CD14-positive monocyte (primary cell): ENCODE measurements at regions not wholly inside any gene's neighbourhood (a gene's known extent, or its start where the extent isn't known, plus 50 kb on each side); places are given as distances from the start of the nearest gene placed in this dataset.

Experiments used
- DNase-seq, 3 donors: peaks; one replicate each; pipeline ENCODE4 v3.0.0-alpha.2; 2011 to 2022
- H2AFZ ChIP-seq: 2 replicates; pipeline ENCODE4 v1.6.0; 2012; ENCODE audit warnings: mild to moderate bottlenecking, low read depth, low read length, inconsistent platforms; ENCODE audit not compliant: insufficient read depth, poor library complexity, severe bottlenecking
- H3K27ac ChIP-seq, 2 donors: 1 replicate in 1 of 2; 2 replicates in 1 of 2; pipeline ENCODE4 v1.5.1; 2012 to 2013; ENCODE audit warnings: low read length in 2 of 2, control low read depth in 1 of 2, inconsistent platforms in 1 of 2, low read depth in 1 of 2, mild to moderate bottlenecking in 1 of 2
- H3K27me3 ChIP-seq, 2 donors: one replicate each; pipeline versions ENCODE4 v1.6.0 to v1.6.1; 2011 to 2013; ENCODE audit warnings: low read length in 2 of 2; ENCODE audit not compliant: control insufficient read depth in 2 of 2, insufficient read depth in 2 of 2
- H3K36me3 ChIP-seq, 2 donors: replicated peaks in 1 of 2; 1 replicate in 1 of 2; 2 replicates in 1 of 2; pipeline versions ENCODE4 v1.5.1 to v1.6.1; 2012 to 2013; ENCODE audit warnings: low read length in 2 of 2, control low read depth in 1 of 2, inconsistent platforms in 1 of 2, mild to moderate bottlenecking in 1 of 2; ENCODE audit not compliant: insufficient read depth in 2 of 2, control insufficient read depth in 1 of 2
- H3K4me1 ChIP-seq, 2 donors: 1 replicate in 1 of 2; 2 replicates in 1 of 2; pipeline versions ENCODE4 v1.5.1 to v1.6.1; 2012 to 2013; ENCODE audit warnings: low read length in 2 of 2, control low read depth in 1 of 2, inconsistent platforms in 1 of 2, mild to moderate bottlenecking in 1 of 2, moderate library complexity in 1 of 2; ENCODE audit not compliant: insufficient read depth in 2 of 2, control insufficient read depth in 1 of 2
- H3K4me2 ChIP-seq: replicated peaks from 2 replicates; pipeline ENCODE3; 2012; ENCODE audit warnings: low read length, moderate library complexity, mild to moderate bottlenecking; ENCODE audit not compliant: poor library complexity, severe bottlenecking; ENCODE audit errors: extremely low read depth
- H3K4me3 ChIP-seq, 3 experiments: fragments of 200-600 bp in 1 of 3; sonication (generic) in 1 of 3; replicated peaks in 1 of 3; 1 replicate in 2 of 3; 2 replicates in 1 of 3; pipeline ENCODE4 v1.5.1; 2011 to 2013; ENCODE audit warnings: low read length in 3 of 3, mild to moderate bottlenecking in 3 of 3, control low read depth in 2 of 3, low read depth in 2 of 3, inconsistent platforms in 1 of 3, moderate library complexity in 1 of 3
- H3K79me2 ChIP-seq: 2 replicates; pipeline ENCODE4 v1.6.0; 2012; ENCODE audit warnings: mild to moderate bottlenecking, control low read depth, inconsistent platforms, low read length, moderate library complexity; ENCODE audit not compliant: insufficient read depth
- H3K9ac ChIP-seq: 2 replicates; pipeline ENCODE4 v1.6.0; 2017; ENCODE audit warnings: low read length, mild to moderate bottlenecking; ENCODE audit not compliant: insufficient read depth, poor library complexity, severe bottlenecking
- H3K9me3 ChIP-seq, 2 donors: replicated peaks in 1 of 2; 1 replicate in 1 of 2; 2 replicates in 1 of 2; pipeline versions ENCODE4 v1.5.1 to v1.6.1; 2012 to 2013; ENCODE audit warnings: low read length in 2 of 2, control low read depth in 1 of 2; ENCODE audit not compliant: control insufficient read depth in 1 of 2, insufficient read depth in 1 of 2
- H4K20me1 ChIP-seq: 2 replicates; pipeline ENCODE4 v1.6.0; 2012; ENCODE audit warnings: mild to moderate bottlenecking, low read length, control low read depth, moderate library complexity; ENCODE audit not compliant: insufficient read depth
- H3K27ac Mint-ChIP-seq, 7 donors: one replicate each; pipeline ENCODE4 v1.8.0; 2020; ENCODE audit warnings: mild to moderate bottlenecking in 7 of 7, mixed read lengths in 7 of 7, moderate library complexity in 6 of 7, inconsistent platforms in 2 of 7
- H3K27me3 Mint-ChIP-seq, 3 donors: one replicate each; pipeline ENCODE4 v1.8.0; 2021 to 2022; ENCODE audit warnings: low read depth in 3 of 3, mild to moderate bottlenecking in 3 of 3, mixed read lengths in 3 of 3, moderate library complexity in 3 of 3, inconsistent platforms in 1 of 3
- H3K36me3 Mint-ChIP-seq, 2 donors: one replicate each; pipeline ENCODE4 v1.8.0; 2020; ENCODE audit warnings: mixed read lengths in 2 of 2, inconsistent platforms in 1 of 2, mild to moderate bottlenecking in 1 of 2
- H3K4me1 Mint-ChIP-seq: one replicate; pipeline ENCODE4 v1.8.0; 2020; ENCODE audit warnings: mild to moderate bottlenecking, mixed read lengths
- H3K4me3 Mint-ChIP-seq, 2 donors: one replicate each; pipeline ENCODE4 v1.8.0; 2020; ENCODE audit warnings: mild to moderate bottlenecking in 2 of 2, mixed read lengths in 2 of 2, moderate library complexity in 1 of 2
- H3K9me3 Mint-ChIP-seq, 7 donors: one replicate each; pipeline ENCODE4 v1.8.0; 2020 to 2022; ENCODE audit warnings: mixed read lengths in 7 of 7, mild to moderate bottlenecking in 6 of 7, moderate library complexity in 6 of 7, inconsistent platforms in 2 of 7
- CTCF ChIP-seq: fragments of 200-600 bp; IDR thresholded peaks from one replicate; pipeline ENCODE4 v1.8.0; 2022; ENCODE audit warnings: antibody characterized with exemption, mild to moderate bottlenecking
- WGBS: methylation state at CpG from one replicate; pipeline ENCODE4 v1.1.5; 2013; ENCODE audit warnings: missing lambda C conversion rate; ENCODE audit not compliant: insufficient coverage; 5-methylcytosine and 5-hydroxymethylcytosine counted together
- intact Hi-C, 2 donors: fragments of 100-400 bp; cut with micrococcal nuclease; formaldehyde crosslinking; loops; one replicate each; pipeline versions ENCODE4 v1.15.0 to v1.15.1; 2023

GRCh38 chr9:19995619-19996018 is 206.8 kb upstream of the SLC24A2 start:
- Histone ChIP-seq H3K4me1 (no peaks in the 10 kb centered on the region), H4K20me1 (no peaks in the 10 kb centered on the region), H3K9me3 (peaks cover 0 to 3% of the 10 kb centered on the region in 2 donors), H3K79me2 (no peaks in the 10 kb centered on the region), H3K27ac (no peak overlapping the region), H3K9ac (no peak overlapping the region), H2AFZ (no peak overlapping the region), H3K27me3 (no peaks in the 10 kb centered on the region), H3K36me3 (no peaks in the 10 kb centered on the region), H3K4me3 (no peak overlapping the region), H3K4me2 (no peak overlapping the region)
- H3K27me3 Mint-ChIP-seq: no peaks in the 10 kb centered on the region
- no peaks in the 10 kb centered on the region for H3K4me1 Mint-ChIP-seq
- intact Hi-C loops: no loop called here
- H3K36me3 Mint-ChIP-seq: no peaks in the 10 kb centered on the region
- peaks cover 0 to 10% (median 4%) of the 10 kb centered on the region in 7 donors for H3K9me3 Mint-ChIP-seq
- H3K27ac Mint-ChIP-seq: no peak overlapping the region
- no peak for DNase-seq
- H3K4me3 Mint-ChIP-seq: no peak overlapping the region
- no peak for TF ChIP-seq CTCF

DNA sequence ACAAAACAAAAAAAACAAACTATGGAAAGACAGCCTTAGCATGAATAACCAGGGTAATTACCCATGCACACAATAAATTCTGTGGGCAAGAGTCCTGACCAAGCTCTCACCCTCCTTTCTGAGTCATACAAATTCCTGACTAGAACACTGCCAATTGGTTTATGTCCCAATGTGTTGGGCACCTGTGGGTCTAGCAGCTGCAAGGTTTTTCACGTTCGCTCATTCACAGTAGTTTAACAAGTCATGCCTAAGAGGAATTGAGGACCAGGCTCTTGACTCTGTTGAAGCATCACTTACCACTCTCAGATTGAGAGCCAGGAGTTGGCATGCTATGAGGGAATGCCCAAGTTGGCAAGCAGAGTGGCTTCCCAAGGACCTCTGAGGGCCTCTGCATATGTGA is 205.5 kb upstream of the SLC24A2 start:
- Mint-ChIP-seq H3K36me3 (no peaks in the 10 kb centered on the region), H3K27ac (no peak overlapping the region)
- intact Hi-C loops: no loop called here

More for the DNA sequence above, 205.5 kb upstream of the SLC24A2 start:
- Histone ChIP-seq H4K20me1 (no peaks in the 10 kb centered on the region), H3K9ac (no peak overlapping the region), H2AFZ (no peak overlapping the region), H3K4me1 (no peaks in the 10 kb centered on the region), H3K36me3 (no peaks in the 10 kb centered on the region), H3K4me3 (no peak overlapping the region), H3K4me2 (no peak overlapping the region), H3K79me2 (no peaks in the 10 kb centered on the region), H3K27me3 (no peaks in the 10 kb centered on the region), H3K27ac (no peak overlapping the region), H3K9me3 (peaks cover 0 to 3% of the 10 kb centered on the region in 2 donors)
- peaks cover 0 to 10% (median 4%) of the 10 kb centered on the region in 7 donors for H3K9me3 Mint-ChIP-seq
- H3K4me1 Mint-ChIP-seq: no peaks in the 10 kb centered on the region
- H3K4me3 Mint-ChIP-seq: no peak overlapping the region
- no peak for DNase-seq
- WGBS: 100% methylated on average over 2 of the region's 2 CpGs
- no peaks in the 10 kb centered on the region for H3K27me3 Mint-ChIP-seq
- no peak for TF ChIP-seq CTCF
